ENCODE measurements at regions not wholly inside any gene's neighbourhood (a gene's known extent, or its start where the extent isn't known, plus 50 kb on each side); places are given as distances from the start of the nearest gene placed in this dataset.

DNA sequence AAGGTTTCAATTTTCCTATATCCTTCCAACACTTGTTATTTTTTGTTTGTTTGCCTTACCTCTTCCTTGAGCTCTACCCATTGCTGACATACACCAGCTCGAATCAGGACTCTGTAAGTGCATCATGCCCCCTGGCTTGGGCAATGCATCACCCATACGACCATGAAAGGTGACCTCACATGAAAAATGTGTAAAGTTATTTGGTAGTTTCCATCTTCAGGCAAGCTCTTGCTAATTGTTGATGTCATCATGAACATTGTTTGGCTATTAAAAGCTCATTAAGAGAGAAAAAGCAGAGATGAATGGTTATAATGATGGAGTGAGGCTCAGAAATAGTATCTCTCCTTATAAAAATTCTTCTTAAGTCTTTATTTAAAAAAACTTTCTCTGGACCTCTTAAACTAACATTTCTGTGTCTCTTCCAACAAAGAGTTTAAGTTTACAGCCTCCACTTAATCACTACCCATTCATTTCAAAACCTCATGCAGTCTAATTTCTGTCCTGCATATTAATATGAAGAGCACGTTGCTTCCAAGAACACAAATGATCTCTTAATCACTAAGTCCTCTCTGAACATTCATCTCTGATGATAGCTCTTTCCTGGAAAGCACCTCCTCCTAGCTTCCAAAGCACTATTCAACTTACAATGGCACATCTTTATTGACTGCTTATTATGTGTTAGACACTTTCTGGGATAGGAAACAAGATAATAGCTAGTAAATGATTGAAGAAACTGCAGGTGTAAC lies 236.3 kb downstream of the NFKBIZ start:
- H3K27ac ChIP-seq = no peak overlapping the region
- TF ChIP-seq ZFX (IDR thresholded peaks at IDR 0.05; ENCODE audit: borderline replicate concordance) = no peak
- TF ChIP-seq, protein P1, sequence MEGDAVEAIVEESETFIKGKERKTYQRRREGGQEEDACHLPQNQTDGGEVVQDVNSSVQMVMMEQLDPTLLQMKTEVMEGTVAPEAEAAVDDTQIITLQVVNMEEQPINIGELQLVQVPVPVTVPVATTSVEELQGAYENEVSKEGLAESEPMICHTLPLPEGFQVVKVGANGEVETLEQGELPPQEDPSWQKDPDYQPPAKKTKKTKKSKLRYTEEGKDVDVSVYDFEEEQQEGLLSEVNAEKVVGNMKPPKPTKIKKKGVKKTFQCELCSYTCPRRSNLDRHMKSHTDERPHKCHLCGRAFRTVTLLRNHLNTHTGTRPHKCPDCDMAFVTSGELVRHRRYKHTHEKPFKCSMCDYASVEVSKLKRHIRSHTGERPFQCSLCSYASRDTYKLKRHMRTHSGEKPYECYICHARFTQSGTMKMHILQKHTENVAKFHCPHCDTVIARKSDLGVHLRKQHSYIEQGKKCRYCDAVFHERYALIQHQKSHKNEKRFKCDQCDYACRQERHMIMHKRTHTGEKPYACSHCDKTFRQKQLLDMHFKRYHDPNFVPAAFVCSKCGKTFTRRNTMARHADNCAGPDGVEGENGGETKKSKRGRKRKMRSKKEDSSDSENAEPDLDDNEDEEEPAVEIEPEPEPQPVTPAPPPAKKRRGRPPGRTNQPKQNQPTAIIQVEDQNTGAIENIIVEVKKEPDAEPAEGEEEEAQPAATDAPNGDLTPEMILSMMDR (IDR thresholded peaks at IDR 0.05) = no peak

DNA sequence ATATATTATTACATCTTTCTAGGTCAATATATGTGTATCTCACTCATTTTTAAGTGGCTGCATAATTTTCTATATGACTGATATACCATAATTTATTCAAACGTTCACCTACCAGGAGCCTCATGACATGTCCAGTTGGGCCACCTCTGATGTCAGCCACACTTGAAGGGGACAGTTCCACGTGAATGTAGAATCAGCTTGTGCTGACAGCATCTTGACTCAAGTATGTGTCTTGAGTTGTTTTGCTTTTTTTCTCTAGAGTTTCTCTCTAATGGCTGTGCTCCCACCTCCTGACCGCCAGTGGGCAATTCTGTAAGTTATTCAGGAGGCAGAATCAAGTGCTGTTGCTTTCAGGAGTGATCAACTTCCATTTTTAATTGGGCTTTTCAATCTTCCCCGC lies 237.9 kb downstream of the NFKBIZ start:
- TF ChIP-seq, protein P1 (IDR thresholded peaks at IDR 0.05) = no peak
- TF ChIP-seq ZFX (IDR thresholded peaks at IDR 0.05; ENCODE audit: borderline replicate concordance) = no peak
- H3K27ac ChIP-seq = peak overlapping the region; percentile 79; the same call in 1 of the 2 replicates

DNA sequence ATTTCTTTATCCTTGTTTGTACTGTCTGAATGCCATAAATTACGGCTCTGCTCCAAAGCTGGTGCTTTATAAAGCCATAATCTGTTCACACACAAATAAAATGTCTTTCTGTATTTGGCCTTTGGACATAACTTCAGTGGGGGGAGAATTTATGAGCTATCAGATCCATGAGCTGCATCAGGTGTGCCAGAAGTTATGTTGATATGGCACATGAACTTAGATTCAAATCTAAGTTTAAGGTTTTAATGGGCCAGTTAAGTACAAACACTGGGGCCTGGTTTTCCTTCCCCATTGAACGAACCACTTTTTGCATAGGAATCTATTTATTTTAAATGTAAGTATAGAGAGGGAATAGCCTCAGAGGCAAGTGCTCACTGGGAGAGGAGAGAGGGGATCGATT lies 239.9 kb downstream of the NFKBIZ start:
- H3K27ac ChIP-seq = peak overlapping the region; percentile 79
- no peak for TF ChIP-seq ZFX (IDR thresholded peaks at IDR 0.05; ENCODE audit: borderline replicate concordance)
- TF ChIP-seq, protein P1 (IDR thresholded peaks at IDR 0.05) = no peak

DNA sequence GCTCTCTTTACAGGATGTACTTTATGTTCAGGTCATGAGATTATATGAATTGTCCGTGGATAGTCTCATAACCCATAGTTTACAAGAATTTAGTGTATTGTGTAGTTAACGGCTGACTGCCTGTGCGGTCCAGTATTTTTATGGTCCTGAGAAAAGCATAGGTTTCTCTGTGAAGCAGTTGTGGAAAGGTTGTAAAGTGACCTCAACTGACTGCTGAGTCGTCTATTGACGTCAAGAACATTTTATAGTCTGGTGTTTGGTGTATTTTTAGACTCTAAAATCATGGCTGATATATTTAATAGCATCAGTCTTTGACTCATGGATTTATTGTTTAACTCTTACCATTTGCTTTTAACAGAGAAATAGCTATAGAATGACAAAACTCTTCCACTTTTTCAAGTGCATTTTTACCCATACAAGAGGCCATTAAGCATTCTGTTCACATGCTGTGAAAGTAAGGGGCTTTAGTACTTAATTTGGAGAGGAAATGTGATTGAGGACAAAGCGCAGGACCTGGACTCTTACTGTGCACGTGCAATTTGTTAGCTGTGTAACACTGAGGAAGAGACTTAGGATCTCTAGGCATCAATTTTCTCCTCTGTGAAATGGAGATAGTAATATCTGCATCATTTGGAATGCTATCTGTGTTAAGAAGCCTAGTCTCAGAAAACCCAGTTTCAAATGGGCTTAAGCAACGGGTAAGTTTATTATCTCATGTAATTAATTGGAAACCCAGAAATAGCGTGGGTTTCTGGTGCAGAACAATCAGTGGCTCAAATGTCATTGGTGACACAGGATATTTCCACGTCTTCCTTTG lies 240.8 kb downstream of the NFKBIZ start:
- no peak for TF ChIP-seq ZFX (IDR thresholded peaks at IDR 0.05; ENCODE audit: borderline replicate concordance)
- TF ChIP-seq, protein P1 (IDR thresholded peaks at IDR 0.05) = no peak
- H3K27ac ChIP-seq = peak overlapping the region; percentile 79

DNA sequence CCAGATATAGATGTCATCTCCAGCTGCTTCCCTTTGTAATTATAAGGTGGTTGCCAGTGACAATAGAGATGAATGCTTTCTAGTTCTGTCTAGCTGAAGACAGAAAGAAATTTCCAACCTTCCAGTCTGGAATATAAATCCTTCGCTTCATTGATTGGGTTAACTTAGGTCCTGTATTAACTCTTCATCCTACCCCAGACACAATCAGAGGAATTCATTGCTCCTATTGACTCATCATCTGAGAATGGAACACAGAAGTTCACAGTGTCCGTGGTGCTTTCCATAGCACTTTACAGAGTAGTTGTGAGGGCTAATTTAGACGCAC lies 241.4 kb downstream of the NFKBIZ start:
- peak overlapping the region; percentile 79 for H3K27ac ChIP-seq
- TF ChIP-seq ZFX (IDR thresholded peaks at IDR 0.05; ENCODE audit: borderline replicate concordance) = no peak
- TF ChIP-seq, protein P1 (IDR thresholded peaks at IDR 0.05) = no peak

DNA sequence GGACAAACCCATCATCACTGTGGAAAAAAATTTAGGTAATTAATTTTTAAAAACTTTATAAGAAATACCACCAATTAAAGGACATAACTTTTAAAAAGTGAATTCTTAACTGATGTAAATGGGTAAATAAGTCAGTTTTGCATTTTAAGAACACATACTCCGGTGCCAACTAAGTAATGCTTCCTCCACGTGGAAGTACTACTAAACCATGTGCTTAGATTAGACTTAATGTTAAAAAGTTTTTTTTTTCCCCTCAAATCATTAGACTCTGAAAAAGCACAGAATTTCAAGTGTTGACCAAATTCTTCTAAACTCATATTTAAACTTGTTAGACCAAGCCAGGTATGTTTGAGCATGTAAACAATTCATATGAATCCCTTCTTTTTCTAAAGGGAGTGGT lies 242.0 kb downstream of the NFKBIZ start:
- peak overlapping the region; percentile 79; the same call in 1 of the 2 replicates for H3K27ac ChIP-seq
- TF ChIP-seq ZFX (IDR thresholded peaks at IDR 0.05; ENCODE audit: borderline replicate concordance) = no peak
- TF ChIP-seq, protein P1 (IDR thresholded peaks at IDR 0.05) = no peak
